ENCODE measurements at regions not wholly inside any gene's neighbourhood (a gene's known extent, or its start where the extent isn't known, plus 50 kb on each side); places are given as distances from the start of the nearest gene placed in this dataset.
"Not testable (repeated sequence)": the region's sequence is repeated elsewhere in the genome, so short reads cannot be mapped to it uniquely, and the experiment has no call there.

- no peak for DNase-seq
These were observed 162.7 kb upstream of the SGCD start for GRCh38 chr5:156164306-156164705.

DNA sequence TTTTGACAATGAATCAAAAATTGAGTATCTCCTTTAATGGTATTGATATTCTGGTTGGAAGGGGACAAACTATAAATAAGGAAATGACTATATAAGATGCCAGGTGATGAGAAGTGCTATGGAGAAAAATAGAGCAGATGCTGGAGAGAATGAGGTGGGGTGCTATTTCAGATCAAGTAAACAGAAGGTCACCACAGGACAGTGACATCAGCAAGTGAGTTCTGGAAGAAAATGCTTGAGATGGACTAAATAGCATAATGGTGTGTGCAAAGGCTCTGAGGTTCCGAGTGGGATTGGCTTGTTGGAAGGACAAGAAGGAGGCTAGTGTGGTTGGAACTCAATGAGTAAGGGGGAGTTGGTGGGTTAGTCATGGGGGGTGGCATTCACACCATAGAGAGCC is 157.5 kb upstream of the SGCD start:
- DNase-seq: no peak

GRCh38 chr5:156170351-156170961 is 156.5 kb upstream of the SGCD start:
- no peak for DNase-seq

- DNase-seq: no peak
These were observed 152.7 kb upstream of the SGCD start for GRCh38 chr5:156174225-156174624.

GRCh38 chr5:156178117-156178516 is 148.8 kb upstream of the SGCD start:
- no peak for DNase-seq

DNA sequence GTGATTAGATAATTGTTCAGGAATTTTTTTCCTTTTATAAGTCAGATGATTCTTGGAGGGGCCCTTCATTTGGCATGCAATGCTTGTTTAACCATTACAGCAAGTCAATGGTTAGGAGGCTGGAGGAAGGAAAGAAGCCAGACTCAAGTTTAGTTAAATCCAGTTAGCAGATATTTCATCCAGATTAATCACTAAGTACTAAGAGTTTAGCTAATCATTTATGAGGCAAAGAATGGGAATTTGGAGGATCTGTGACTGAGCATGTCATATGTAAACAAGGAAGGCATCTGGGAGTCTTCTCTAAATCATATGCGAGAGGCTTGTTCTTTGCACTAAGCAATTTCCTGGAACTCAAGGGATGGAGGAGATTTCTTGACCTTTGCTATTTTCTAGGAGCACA is 145.3 kb upstream of the SGCD start:
- no peak for DNase-seq

DNA sequence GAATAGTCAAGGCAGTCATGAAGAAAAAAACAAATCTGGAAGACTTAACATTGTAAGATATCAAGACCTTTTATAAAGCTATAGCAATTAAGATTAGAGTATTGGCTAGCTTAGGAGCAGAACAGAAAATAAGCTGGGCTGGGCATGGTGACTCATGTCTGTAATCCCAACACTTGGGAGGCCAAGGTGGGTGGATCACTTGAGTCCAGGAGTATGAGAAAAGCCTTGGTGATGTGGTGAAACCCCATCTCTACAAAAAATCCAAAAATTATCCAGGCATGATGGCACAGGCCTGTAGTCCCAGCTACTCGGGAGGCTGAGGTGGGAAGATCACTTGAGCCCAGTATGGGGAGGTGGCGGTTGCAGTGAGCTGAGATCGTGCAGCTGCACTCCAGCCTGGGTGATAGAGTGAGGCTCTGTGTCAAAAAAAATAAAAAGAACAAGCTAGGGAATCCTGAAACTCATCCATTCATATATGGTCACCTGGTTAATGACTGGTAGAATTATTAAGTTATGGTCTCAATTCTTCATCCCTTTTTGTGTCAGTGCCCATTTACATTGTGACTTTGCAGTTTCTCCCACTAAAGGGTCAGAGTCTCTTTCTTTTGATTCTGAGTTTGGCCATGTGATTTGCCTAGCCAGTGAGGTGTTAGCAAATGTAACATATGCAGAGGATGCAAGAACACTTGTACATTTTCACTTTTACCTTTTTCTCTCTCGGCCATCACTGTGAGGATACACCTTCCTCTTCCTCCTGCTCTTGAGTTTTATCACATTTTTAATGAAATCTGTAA is 144.6 kb upstream of the SGCD start:
- DNase-seq: no peak

- DNase-seq: no peak
These were observed 140.2 kb upstream of the SGCD start for GRCh38 chr5:156186760-156187159.

DNA sequence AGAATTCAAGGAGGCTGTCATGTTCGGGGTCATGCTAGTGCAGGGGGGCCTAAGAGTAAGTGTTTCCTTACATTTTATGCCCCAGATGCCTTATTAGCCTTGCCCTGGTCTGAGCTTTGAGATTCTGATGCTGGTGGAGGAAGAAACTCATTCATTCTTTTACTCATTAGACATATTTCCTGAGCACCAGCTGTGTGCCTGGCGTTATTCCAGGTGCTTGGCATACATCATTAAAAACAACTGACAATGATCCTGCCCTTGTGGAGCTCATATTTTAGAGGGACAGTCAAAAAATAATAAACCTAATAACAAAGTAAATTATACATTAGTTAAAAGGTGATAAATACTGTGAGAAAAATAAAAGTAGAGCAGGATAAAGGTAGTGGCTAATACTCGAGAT is 138.9 kb upstream of the SGCD start:
- no peak for DNase-seq

- DNase-seq: no peak
These were observed 137.3 kb upstream of the SGCD start for GRCh38 chr5:156189628-156190027.

GRCh38 chr5:156191547-156191946 is 135.4 kb upstream of the SGCD start:
- DNase-seq: no peak

DNA sequence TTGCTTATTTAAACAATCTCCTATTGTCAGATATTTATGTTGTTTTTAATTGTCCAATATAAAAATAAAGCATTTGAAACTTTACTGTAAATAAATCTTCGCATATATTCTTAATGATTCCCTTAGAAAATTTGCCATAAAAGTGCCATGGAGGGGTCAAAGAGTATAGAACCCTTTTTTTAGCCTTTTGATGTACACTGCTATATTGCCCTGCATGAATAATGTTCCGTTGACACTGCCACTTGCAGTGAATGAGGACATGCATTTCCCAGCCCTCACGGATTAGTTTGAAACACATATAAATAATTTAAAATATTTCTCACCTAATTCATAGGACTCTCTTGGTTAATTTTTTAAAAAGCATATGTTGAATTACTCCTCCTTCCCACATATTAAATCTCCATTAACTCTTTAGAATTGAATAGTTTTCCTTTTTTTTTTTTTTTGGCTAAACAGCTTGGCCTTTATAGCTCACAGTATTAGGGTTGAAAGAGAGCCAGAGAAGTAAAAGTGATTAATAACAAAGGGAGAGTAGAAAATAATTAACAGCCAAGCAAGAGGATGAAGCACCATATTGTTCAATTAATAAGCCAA is 129.8 kb upstream of the SGCD start:
- no peak for DNase-seq

DNA sequence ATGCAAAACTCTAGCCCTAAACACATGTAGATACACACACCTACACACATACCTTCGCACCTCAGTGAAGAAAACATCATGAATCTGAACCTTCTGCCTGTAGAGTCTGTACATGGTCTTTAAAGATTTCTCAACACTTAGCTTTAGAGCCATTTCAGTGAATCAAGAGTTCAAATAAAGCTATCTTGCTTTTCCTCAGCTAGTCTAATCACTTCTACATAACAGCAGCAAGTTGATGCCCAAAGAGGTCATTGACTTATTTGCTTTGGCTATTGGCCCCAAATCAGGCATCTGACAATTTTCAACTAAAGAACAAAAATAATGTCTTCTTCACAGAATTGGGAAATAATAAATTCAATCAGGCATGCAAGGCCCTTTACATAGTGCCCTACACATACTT is 127.9 kb upstream of the SGCD start:
- DNase-seq: no peak

DNA sequence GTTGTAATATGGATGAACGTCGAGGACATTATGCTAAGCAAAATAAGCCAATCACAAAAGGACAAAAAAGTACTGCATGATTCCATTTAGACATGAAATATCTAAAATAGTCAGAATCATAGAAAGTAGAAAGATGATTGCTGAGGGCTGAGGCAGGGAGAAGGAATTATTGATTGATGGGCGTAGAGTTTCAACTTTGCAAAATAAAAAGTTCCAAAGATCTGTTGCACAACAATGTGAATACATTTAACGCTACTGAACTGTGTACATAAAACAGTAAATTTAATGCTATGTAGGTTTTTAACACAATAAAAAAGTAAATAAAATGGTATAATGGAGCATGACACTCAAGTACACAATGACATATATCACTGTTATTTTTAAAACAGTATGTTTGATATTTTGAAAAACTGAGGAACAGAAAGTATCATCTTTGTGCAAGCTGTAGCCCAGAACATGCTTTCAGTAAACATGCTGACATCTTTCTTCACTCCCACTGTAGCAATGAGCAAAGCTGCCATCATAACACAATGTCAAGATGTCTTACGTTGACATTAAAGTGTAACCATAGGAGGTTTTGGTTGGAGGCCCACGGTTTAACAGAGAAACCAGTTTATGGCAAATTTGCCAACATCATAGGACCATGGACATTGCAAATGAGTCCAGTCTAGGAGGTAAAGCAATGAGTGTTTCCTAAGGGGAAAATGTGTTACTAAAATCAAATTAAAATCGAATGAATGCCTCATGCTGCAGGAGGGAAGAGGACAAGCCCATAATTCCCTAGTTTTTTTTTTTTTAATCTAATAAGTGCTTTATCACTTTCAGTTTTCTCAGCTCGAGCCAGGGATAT is 125.8 kb upstream of the SGCD start:
- DNase-seq: no peak

DNA sequence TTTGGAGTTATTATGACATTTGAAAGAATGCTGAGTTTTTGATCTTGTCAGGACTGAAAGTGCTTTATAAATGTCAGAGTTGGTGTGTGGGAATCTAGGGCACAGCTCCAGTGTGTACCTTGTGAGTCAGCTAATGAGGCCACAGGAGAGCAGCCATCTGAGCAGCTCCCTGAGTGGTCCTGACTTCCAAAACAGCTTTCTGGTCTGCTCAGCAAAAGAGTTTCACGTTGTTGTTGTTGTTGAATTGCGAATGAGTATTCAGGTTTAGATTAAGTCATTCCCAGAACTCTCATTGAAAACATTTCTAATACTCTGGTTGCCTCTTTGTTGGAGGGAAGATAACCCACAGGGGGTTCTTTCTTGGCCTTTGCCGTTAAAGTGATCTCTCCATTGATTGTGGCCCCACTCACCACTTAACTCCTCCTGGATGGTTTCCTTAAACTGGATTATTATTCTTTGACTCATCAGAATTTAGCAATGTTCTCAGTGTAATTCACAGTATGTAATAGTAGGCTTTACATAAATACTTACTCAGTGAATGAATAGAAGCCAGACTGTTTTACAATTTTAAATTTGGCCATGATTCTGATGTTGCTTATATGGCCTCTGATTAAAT is 125.1 kb upstream of the SGCD start:
- DNase-seq: no peak

DNA sequence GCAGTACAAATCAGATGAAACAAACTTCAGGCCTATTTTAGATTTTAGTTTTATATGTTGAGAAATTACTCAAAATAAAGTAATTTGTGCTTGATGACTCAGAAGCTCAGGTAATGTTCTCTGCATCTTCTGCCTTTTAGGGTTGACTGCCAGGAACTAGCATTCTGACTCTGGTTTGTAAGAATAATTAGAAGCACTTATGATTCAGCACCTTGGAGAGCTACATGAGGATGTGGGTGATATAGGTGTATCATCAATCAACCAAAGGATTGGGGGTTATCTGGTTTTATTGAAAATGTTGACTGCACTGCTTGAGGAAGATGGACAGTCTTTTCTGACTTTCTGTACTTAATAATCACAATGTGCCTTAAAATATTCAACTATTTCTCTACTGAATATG is 118.7 kb upstream of the SGCD start:
- DNase-seq: no peak

- DNase-seq: no peak
These were observed 108.4 kb upstream of the SGCD start for GRCh38 chr5:156218367-156219158.

DNA sequence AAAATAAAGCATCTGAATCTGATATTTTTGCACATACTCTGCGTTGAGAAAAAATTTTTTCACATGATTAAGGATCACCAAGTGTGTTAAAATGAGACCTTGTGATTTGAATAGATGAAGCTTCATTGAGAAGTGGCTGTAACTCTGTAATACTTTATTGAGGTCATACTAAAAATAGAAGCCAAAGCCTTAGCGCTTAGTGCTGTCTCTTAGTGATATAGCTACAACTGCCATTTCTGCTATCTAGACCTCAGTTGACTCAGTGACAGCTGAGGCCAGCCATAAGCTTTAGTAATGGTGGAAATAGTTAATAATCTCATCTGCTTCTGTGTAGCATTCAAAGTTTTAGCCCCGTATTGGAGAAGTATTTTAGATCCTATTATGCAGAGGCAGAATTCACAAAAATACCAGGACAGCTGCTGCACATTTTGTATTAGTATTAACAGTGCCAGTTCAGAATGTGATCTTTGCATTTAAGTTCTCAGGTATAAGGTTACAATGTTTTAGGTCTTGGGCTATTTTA is 107.4 kb upstream of the SGCD start:
- DNase-seq: no peak

GRCh38 chr5:156221816-156222215 is 105.1 kb upstream of the SGCD start:
- no peak for DNase-seq

- DNase-seq: no peak
These were observed 103.4 kb upstream of the SGCD start for GRCh38 chr5:156223547-156223946.

DNA sequence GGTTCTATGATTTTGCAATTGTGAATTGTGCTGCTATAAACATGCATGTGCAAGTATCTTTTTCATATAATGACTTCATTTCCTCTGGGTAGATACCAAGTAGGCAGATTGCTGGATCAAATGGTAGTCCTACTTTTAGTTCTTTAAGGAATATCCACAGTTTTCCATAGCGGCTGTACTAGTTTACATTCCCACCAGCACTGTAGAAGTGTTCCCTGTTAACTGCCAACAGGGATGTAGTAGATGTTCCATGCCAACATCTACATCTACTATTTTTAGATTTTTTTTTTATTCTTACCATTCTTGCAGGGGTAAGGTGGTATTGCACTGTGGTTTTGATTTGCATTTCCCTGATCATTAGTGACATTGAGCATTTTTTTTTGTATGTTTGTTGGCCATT is 100.5 kb upstream of the SGCD start:
- DNase-seq: not testable (repeated sequence)

DNA sequence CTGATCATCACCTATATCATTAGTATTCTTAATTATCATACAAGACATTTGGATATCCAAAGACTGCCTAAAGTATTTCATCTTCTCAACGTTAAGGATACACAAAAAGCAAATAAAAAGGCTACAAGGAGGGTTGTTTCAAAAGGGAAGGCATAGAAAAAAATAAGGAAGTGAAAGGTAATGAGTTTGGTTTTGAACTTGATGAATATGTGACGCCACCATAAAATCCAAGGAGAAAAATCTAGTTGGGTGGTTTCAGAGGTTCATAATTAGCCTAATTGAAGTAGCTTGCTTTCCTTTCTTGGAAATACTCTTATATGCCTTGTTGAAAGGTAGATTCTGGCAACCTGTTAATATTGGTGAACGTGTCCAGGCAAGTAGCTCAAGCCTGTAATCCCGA is 96.1 kb upstream of the SGCD start:
- no peak for DNase-seq

All from NCI-H774 (cell line).